ENCODE measurements at regions not wholly inside any gene's neighbourhood (a gene's known extent, or its start where the extent isn't known, plus 50 kb on each side); places are given as distances from the start of the nearest gene placed in this dataset.
"Not testable (repeated sequence)": the region's sequence is repeated elsewhere in the genome, so short reads cannot be mapped to it uniquely, and the experiment has no call there.

GRCh38 chr1:120552190-120552589 is 137.4 kb downstream of the NBPF8 start:
- not testable (repeated sequence) for DNase-seq

GRCh38 chr1:120557605-120558302 is 142.9 kb downstream of the NBPF8 start:
- peak; percentile 18 for DNase-seq

- DNase-seq = peak; percentile 80
Observed at GRCh38 chr1:120558303-120559060, 143.6 kb downstream of the NBPF8 start.

DNA sequence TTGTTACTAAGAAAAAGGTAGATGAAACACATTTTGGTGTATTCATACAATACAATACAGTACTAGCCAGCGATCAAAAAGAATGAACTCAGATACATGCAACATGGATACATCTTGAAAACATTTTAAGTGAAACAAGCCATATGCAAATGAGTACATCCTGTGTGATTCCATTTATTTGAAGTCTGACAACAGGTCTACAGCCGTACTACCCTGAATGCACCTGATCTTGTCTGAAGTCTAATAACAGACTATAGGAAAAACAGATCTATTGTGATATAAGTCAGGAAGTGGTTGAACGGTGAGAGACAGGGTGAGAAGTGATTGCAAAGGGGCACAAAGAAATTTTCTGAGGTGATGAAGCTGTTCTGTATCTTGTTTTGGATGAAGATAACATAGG is 146.9 kb downstream of the NBPF8 start:
- not testable (repeated sequence) for DNase-seq

DNA sequence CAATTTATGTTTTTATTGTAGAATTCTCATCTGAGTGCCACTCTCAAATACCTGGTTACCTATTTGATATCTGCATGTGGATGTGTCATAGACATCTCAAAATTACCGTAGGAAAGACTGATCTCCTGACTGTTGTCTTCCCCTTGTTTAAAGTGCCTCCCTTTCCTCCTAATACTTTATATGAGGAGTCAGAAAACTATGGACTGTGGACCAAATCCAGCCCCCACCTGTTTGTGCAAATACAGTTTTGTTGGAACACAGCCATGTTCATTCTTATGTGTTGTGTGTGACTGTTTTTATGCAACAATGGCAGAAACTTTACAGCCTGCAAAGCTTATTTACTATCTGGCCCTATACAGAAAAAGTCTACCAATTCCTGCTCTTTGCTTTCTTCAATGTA is 150.6 kb downstream of the NBPF8 start:
- DNase-seq = not testable (repeated sequence)

DNA sequence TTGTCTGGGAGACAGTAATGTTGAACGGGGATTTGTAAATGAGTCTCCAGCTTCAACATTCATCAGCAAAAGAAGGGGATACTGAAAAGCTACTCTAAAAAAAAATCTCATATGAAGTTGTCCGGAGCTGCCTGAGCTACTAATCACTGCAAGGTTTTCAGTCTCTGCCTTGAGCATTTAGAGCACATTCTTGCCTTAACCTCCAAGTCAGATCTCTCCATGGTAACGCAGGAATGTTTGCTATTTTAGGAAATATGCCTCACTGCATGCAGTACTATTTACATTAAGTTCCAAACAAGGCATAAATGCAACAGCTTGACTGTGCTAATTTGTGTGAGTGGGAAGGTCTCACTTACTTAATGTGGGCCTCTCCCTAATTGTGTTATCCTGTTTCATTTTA is 152.8 kb downstream of the NBPF8 start:
- not testable (repeated sequence) for DNase-seq

DNA sequence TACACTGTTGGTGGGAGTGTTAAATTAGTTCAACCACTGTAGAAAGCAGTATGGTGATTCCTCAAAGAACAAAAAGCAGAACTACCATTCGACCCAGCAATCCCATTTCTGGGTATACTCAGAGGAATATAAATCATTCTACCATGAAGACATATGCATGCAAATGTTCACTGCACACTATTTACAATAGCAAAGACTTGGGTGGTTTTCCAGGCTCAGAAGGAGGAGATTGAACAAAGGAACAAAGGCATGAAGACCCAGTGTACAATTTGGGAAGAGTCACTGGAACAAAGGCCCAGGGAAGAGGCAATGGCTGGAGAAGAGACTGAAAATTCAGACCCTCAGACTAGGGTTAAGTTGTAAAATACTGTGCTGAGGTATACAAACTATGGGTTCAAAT is 148.5 kb upstream of the NBPF26 start:
- not testable (repeated sequence) for DNase-seq

GRCh38 chr1:120582135-120582534 is 141.6 kb upstream of the NBPF26 start:
- DNase-seq = not testable (repeated sequence)

DNA sequence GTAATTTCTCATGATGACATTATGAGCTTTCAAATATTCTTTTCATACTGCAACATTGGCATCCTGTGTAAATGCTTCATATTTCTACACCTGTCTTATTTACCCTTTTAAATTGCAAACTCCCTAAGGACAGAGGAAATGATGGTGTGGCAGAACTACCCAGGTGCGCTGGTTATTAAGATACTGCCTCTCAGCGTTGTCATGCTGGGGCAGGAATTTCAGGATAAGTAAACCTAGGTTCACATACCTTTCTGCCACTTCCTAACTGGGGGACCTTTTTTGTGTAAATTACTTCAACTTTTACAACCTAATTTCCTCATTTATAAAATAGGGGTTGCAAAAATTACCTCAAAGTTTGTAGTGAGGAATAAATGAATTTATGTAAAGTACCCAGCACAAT is 137.7 kb upstream of the NBPF26 start:
- not testable (repeated sequence) for DNase-seq

DNA sequence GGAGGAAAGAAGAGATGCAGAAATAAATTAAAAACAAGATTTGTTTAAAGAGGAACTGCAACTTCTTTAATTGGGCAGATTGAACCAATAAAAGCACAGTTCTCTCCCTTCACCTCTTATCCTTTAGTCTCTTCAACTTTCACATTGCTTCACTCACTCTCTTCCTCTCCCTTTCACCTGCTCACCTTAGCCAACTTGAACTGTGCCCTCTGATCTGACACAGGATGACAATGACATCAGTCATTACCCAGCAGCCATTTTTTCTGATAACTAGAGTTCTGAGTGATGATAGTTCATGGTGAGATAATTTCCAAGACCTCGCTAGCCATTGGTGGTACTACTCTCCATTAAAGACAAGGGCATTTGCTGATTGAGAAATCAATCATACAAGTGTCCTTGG is 134.9 kb upstream of the NBPF26 start:
- not testable (repeated sequence) for DNase-seq

GRCh38 chr1:120591774-120592173 is 132.0 kb upstream of the NBPF26 start:
- DNase-seq = not testable (repeated sequence)

- not testable (repeated sequence) for DNase-seq
Observed at GRCh38 chr1:120592943-120593342, 130.8 kb upstream of the NBPF26 start.

DNA sequence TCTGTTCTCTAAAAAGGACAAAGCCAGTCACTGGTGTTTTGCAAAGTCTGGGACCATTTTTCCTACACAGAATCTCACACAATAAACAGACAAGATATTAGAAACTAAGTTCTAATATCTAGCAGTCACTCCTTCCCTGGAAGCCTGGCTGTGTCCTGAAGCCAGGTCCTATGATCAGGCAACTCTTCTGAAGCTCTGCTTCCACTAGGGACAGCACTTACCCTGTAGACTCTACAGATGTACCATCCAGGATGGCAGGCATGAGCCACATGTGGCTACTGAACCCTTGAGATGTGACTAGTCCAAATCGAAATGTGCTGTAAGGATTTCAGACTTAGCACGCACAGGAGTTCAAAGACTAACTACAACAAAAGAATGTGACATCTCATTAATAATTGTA is 130.1 kb upstream of the NBPF26 start:
- not testable (repeated sequence) for DNase-seq

DNA sequence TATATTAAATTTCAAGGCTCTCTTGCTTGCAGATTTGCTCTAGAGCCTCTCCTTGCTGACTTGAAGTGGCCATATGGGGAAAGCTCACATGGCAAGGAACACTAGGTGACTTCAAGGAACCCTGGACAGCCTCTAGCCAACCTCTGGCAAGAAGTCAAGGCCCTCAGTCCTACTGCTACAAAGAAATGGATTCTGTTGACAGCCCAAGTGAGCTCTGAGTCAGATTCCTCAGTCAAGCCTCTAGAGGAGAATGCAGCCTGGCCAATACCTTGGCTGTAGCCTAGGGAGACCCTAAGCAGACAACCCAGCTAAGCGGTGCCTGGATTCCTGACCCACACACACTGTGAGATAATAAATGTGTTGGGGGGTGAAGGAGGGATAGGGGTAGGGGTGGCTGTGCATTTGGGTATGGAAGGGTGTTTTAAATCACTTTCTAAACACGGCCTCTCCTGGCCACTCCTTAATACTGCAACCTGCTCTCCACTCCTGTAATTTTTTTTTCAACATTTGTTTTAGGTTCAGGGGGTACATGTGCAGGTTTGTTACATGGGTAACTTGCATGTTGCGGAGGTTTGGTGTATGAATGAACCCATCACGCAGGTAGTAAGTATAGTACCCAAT is 125.3 kb upstream of the NBPF26 start:
- DNase-seq = not testable (repeated sequence)

GRCh38 chr1:120599511-120599910 is 124.2 kb upstream of the NBPF26 start:
- not testable (repeated sequence) for DNase-seq

DNA sequence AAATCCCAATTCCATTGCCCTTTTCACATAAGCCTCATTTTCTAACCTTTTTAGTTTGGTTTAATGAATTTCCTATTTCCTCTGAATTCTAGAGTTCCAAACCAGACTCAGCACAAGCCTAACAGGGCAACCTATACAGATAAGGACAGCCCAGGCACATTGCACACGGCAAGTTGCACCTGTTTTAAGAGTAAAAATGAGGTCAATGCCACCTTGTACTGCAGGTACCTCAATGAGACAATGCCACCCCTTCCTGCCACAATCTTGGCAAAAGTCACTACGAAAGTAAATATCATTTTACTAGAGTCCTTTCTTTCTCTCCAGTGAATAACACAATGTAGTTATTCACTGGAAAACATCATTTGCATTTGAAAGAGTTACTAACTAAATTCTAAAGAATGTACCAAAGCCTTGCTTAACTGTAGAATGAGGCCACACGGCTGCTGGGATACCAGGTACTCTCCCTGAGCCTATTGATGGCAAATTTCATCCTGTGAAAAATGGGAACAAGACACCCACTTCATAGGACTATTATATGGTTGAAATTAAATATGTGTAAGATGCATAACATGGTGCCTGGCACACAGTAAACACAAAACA is 123.2 kb upstream of the NBPF26 start:
- not testable (repeated sequence) for DNase-seq

DNA sequence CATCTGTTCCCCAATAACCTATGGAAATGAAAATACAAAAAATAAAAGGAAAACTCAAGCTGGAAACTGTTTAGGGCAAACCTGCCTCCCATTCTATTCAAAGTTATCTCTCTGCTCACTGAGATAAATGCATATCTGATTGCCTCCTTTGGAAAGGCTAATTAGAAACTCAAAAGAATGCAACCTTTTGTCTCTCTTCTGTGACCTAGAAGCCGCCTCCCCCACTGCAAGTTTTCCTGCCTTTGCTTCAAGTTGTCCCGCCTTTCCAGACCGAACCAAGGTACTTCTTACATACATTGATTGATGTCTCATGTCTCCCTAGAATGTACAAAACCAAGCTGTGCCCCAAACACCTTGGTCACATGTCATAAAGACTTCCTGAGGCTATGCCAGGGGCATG is 115.9 kb upstream of the NBPF26 start:
- DNase-seq = not testable (repeated sequence)

DNA sequence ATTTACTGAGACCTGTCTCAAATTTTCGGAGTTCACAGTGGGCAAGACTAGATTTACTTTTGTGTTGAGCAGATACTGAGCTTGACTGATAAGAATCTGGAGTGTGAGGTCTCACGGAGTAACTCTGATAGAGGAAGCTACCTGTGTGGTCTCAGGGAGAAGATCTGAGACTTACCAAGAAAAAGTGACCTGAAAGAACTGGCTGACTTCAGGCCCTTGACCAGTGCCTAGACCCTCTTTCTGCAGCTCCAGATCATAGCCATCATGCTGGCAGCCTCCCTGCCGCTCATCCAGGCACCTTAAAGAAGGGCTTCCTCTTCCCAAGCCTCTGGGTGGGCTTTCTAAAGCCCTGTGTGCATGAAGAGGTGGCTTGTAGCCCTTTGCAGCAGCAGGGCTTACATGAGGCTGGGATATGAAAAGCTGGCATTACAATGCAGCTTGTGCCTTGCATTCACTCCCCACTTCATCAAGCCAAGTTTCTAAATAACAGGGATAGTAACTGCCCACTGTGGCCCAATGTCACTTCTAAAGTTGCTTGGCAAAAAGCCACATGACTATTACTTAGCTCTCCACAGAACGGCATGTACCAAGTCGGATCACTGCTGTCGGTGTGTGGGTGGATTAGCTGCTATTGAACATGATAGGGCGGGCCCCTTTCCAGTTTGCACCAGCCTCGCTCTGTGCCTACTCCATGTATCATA is 115.3 kb upstream of the NBPF26 start:
- not testable (repeated sequence) for DNase-seq

DNA sequence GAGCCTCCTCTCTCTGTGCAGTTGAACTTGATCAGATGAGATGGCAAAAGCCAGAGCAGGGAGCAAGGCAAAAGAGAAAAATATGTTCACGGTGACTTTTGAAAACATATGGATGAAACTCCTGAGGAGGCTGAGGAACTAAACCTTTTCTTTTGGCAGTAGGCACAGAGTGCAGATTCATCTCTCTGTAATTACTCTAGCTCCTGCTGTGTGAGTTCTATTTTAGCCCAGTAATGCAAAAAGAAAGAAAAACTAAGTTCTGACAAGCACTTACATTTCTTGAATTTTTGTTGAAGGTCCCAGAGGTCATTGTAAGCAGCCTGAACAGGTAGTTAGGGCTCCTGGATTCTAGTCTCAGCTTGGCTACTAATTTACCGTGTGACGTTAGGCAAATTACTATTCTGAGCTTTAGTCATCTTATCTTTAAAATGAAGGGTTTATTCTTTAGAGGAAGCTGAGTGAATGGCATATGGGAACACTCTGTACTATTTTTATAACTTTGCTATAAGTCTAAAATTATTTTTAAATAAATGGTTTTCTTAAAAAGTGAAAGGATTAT is 114.7 kb upstream of the NBPF26 start:
- not testable (repeated sequence) for DNase-seq

GRCh38 chr1:120609834-120610233 is 113.9 kb upstream of the NBPF26 start:
- not testable (repeated sequence) for DNase-seq

GRCh38 chr1:120614931-120615639 is 108.7 kb upstream of the NBPF26 start:
- not testable (repeated sequence) for DNase-seq

DNA sequence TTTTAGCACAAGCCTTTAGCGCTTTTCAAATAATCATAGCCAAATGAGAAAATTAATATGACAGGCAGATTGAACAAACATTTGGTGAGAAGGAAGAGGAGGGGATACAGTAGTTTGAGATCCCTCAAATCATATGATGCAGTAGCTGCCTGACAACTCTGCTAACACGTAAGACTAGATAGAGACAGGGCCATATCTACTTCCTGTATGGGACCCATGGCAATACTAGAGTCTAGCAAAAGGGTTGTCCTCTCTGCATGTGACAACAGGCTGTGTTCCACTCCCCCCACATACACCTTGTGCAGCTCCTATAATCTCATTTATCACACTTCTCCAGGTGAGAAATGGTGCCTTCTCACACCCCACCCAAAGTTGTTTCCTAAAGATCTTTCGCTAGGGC is 106.3 kb upstream of the NBPF26 start:
- DNase-seq = not testable (repeated sequence)
